ENCODE measurements at regions not wholly inside any gene's neighbourhood (a gene's known extent, or its start where the extent isn't known, plus 50 kb on each side); places are given as distances from the start of the nearest gene placed in this dataset.

DNA sequence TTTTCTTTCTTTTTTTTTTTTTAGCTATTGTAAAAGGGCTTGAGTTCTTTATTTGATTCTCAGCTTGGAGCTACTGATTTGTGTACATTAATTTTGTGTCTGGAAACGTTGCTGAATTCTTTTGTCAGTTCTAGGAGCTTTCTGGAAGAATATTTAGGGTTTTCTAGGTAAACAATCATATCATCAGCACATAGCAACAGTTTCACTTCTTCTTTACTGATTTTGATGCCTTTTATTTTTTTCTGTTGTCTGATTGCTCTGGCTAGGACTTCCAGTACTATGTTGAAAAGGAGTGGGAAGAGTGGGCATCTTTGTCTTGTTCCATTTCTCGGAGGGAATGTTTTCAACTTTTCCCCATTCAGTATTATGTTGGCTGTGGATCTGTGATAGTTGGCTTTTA lies 292.2 kb downstream of the GABRG1 start:
- Histone ChIP-seq H3K27me3 (replicated peaks; ENCODE audit: control insufficient read depth, insufficient read depth, low read length) (no peaks in the 10 kb centered on the region), H3K9me3 (no peaks in the 10 kb centered on the region), H3K4me1 (no peaks in the 10 kb centered on the region), H3K4me3 (ENCODE audit: low read depth, low read length) (no peak overlapping the region), H3K36me3 (ENCODE audit: control insufficient read depth, insufficient read depth, low read length) (no peaks in the 10 kb centered on the region)
- ChIA-PET POLR2A (no interaction called here), CTCF (interaction anchor here (0.7 kb wide), 1 partner anchor 87 kb away, joined by 5 read pairs; no protein-coding TSS in a partner anchor)
- intact Hi-C loops (cut with micrococcal nuclease; ENCODE audit: unreplicated experiment) = no loop called here
- Mint-ChIP-seq H3K36me3 (ENCODE audit: insufficient read depth, unreplicated experiment) (no peaks in the 10 kb centered on the region), H3K9me3 (ENCODE audit: unreplicated experiment) (no peaks in the 10 kb centered on the region), H3K27ac (ENCODE audit: unreplicated experiment) (no peak overlapping the region), H3K4me1 (ENCODE audit: low read depth, unreplicated experiment) (no peaks in the 10 kb centered on the region), H3K4me3 (ENCODE audit: unreplicated experiment) (no peak overlapping the region), H3K27me3 (ENCODE audit: insufficient read depth, unreplicated experiment) (no peaks in the 10 kb centered on the region)
- TF ChIP-seq, protein P1, sequence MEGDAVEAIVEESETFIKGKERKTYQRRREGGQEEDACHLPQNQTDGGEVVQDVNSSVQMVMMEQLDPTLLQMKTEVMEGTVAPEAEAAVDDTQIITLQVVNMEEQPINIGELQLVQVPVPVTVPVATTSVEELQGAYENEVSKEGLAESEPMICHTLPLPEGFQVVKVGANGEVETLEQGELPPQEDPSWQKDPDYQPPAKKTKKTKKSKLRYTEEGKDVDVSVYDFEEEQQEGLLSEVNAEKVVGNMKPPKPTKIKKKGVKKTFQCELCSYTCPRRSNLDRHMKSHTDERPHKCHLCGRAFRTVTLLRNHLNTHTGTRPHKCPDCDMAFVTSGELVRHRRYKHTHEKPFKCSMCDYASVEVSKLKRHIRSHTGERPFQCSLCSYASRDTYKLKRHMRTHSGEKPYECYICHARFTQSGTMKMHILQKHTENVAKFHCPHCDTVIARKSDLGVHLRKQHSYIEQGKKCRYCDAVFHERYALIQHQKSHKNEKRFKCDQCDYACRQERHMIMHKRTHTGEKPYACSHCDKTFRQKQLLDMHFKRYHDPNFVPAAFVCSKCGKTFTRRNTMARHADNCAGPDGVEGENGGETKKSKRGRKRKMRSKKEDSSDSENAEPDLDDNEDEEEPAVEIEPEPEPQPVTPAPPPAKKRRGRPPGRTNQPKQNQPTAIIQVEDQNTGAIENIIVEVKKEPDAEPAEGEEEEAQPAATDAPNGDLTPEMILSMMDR (IDR thresholded peaks at IDR 0.05; ENCODE audit: insufficient read depth in 1 of 2, low read depth in 1 of 2, low read length in 1 of 2, severe bottlenecking in 1 of 2, unreplicated experiment in 1 of 2) = no peak
- DNase-seq = no peak
- no TSS peak for BruUV-seq (replicated peaks)

DNA sequence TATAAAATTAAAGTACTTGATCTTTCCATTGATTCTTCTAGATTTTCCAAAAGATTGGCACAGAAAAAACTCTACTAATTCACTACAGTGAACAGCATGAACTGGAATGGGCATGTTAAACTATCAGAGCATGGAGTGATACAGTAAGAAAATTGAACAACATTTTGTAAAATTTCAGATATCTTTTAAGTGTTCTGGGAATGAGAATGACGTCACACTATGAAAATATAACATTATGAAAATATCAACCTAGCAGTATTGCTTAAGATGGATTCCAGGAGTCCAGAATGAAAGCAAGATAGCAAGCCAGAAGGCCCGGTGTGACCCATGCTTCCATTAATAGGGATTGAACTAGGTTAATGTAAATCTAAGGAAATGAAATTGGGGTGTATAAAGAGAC lies 319.9 kb downstream of the GABRG1 start:
- Histone ChIP-seq H3K36me3 (ENCODE audit: control insufficient read depth, insufficient read depth, low read length) (no peaks in the 10 kb centered on the region), H3K4me3 (ENCODE audit: low read depth, low read length) (no peak overlapping the region)
- CTCF ChIA-PET = no interaction called here

DNA sequence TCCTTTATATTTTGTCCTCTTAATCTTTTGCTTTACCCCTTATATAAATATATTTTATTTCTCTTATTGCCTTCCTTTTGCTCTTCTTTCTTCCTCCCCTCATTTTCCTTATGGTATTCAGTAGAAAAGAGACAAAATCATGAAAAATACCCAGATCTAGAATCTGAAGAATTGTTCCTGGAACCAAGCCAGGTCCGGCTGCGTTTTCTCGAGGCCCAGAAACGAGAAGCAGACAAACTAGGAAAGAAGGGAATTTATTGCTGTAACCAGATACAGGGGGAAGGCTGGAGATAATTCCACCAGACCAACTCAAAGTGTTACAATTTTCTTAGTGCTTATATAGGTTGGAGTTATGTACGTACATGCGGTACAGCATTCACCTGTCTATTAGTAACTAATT lies 328.7 kb downstream of the GABRG1 start:
- no peak for DNase-seq
- intact Hi-C loops (cut with micrococcal nuclease; ENCODE audit: unreplicated experiment) = no loop called here
- no peaks in the 10 kb centered on the region for H3K9me3 Mint-ChIP-seq (ENCODE audit: unreplicated experiment)
- H3K4me1 Mint-ChIP-seq (ENCODE audit: low read depth, unreplicated experiment) = no peaks in the 10 kb centered on the region
- CTCF ChIA-PET = no interaction called here
- H3K27me3 Mint-ChIP-seq (ENCODE audit: insufficient read depth, unreplicated experiment) = no peaks in the 10 kb centered on the region
- Histone ChIP-seq H3K4me3 (ENCODE audit: low read depth, low read length) (no peak overlapping the region), H3K4me1 (no peaks in the 10 kb centered on the region), H3K27me3 (replicated peaks; ENCODE audit: control insufficient read depth, insufficient read depth, low read length) (no peaks in the 10 kb centered on the region), H3K36me3 (ENCODE audit: control insufficient read depth, insufficient read depth, low read length) (no peaks in the 10 kb centered on the region), H3K9me3 (no peaks in the 10 kb centered on the region)
- TF ChIP-seq, protein P1 (IDR thresholded peaks at IDR 0.05; ENCODE audit: insufficient read depth in 1 of 2, low read depth in 1 of 2, low read length in 1 of 2, severe bottlenecking in 1 of 2, unreplicated experiment in 1 of 2) = no peak
- no peak overlapping the region for H3K27ac Mint-ChIP-seq (ENCODE audit: unreplicated experiment)
- no TSS peak for BruUV-seq (replicated peaks)
- POLR2A ChIA-PET = no interaction called here
- no peak overlapping the region for H3K4me3 Mint-ChIP-seq (ENCODE audit: unreplicated experiment)
- H3K36me3 Mint-ChIP-seq (ENCODE audit: insufficient read depth, unreplicated experiment) = no peaks in the 10 kb centered on the region

More for the DNA sequence above, 319.9 kb downstream of the GABRG1 start:
- TF ChIP-seq, protein P1 (IDR thresholded peaks at IDR 0.05; ENCODE audit: insufficient read depth in 1 of 2, low read depth in 1 of 2, low read length in 1 of 2, severe bottlenecking in 1 of 2, unreplicated experiment in 1 of 2) = no peak
- no peaks in the 10 kb centered on the region for H3K9me3 Mint-ChIP-seq (ENCODE audit: unreplicated experiment)
- no peak overlapping the region for H3K27ac Mint-ChIP-seq (ENCODE audit: unreplicated experiment)
- no peaks in the 10 kb centered on the region for H3K4me1 ChIP-seq
- H3K36me3 Mint-ChIP-seq (ENCODE audit: insufficient read depth, unreplicated experiment) = no peaks in the 10 kb centered on the region
- DNase-seq = no peak
- no peaks in the 10 kb centered on the region for H3K27me3 ChIP-seq (replicated peaks; ENCODE audit: control insufficient read depth, insufficient read depth, low read length)
- no peak overlapping the region for H3K4me3 Mint-ChIP-seq (ENCODE audit: unreplicated experiment)
- intact Hi-C loops (cut with micrococcal nuclease; ENCODE audit: unreplicated experiment) = no loop called here
- H3K9me3 ChIP-seq = no peaks in the 10 kb centered on the region
- BruUV-seq (replicated peaks) = no TSS peak
- no peaks in the 10 kb centered on the region for H3K27me3 Mint-ChIP-seq (ENCODE audit: insufficient read depth, unreplicated experiment)
- H3K4me1 Mint-ChIP-seq (ENCODE audit: low read depth, unreplicated experiment) = no peaks in the 10 kb centered on the region
- POLR2A ChIA-PET = no interaction called here

Data from Caco-2 (cell line).